ENCODE measurements at regions not wholly inside any gene's neighbourhood (a gene's known extent, or its start where the extent isn't known, plus 50 kb on each side); places are given as distances from the start of the nearest gene placed in this dataset.
"Not testable (repeated sequence)": the region's sequence is repeated elsewhere in the genome, so short reads cannot be mapped to it uniquely, and the experiment has no call there.

DNA sequence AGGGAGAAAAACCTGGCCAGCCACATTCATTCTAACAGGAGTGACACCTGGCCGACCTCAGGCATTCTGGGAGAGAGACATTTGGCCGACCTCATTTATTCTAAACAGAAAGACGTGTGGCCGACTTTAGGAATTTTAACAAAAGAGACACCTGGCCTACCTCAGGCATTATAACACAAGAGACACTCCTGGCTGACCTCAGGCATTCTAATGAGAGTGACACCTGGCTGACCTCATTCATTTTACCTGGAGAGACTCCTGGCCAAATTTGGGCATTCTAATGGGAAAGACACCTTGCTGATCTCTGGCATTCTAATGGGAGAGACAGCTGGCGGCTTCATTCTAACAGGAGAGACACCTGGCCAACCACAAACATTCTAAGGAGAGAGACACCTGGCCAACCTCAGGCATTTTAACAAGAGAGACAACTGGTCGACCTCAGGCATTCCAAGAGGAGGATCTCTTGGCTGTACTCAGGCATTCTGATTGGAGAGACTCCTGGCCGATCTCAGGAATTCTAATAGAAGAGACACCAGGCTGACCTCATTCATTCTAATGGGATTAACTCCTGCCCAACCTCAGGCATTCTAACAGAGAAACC is 1353.9 kb downstream of the UQCRFS1 start:
- no peak for DNase-seq (ENCODE audit: extremely low read depth, low read depth)

DNA sequence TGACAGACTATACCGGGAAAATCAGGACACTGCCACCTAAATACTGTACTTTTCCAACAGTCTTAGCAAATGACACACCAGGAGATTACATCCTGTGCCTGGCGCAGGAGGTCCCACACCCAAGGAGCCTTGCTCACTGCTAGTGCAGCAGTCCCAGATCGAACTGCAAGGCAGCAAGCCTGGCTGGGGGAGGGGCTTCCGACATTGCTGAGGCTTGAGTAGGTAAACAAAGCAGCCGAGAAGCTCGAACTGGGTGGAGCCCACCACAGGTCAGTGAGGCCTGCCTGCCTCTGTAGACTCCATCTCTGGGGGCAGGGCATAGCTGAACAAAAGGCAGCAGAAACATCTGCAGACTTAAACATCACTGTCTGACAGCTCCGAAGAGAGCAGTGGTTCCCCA is 1360.0 kb downstream of the UQCRFS1 start:
- not testable (repeated sequence) for DNase-seq (ENCODE audit: extremely low read depth, low read depth)

- DNase-seq (ENCODE audit: extremely low read depth, low read depth) = no peak
These were observed 1361.3 kb downstream of the UQCRFS1 start for GRCh38 chr19:27851543-27852060.

- DNase-seq (ENCODE audit: extremely low read depth, low read depth) = no peak
These were observed 1361.9 kb downstream of the UQCRFS1 start for GRCh38 chr19:27851002-27851481.

GRCh38 chr19:27846944-27847343 is 1366.0 kb downstream of the UQCRFS1 start:
- DNase-seq (ENCODE audit: extremely low read depth, low read depth) = no peak

- no peak for DNase-seq (ENCODE audit: extremely low read depth, low read depth)
These were observed 1368.7 kb downstream of the UQCRFS1 start for GRCh38 chr19:27844261-27844660.

DNA sequence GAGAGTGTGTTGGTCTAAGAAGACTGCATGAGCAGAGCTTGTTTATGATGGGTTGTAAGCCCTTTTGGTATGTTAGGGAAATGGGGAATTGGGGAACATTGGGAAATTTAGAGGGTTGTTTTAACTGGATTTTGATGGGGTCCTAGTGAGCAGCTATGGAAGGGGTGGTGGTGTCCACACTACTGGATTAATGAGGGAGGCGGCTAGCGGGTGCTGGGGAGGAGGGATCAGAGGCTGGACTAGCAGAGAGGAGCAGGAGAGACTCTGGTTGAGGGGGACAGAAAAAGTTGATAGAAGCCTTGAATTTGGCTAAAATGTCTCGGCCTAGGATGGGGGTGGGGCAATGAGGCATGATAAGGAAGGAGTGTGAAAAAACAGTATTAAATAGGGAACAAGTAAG is 1369.1 kb downstream of the UQCRFS1 start:
- no peak for DNase-seq (ENCODE audit: extremely low read depth, low read depth)

GRCh38 chr19:27833031-27833430 is 1379.9 kb downstream of the UQCRFS1 start:
- DNase-seq (ENCODE audit: extremely low read depth, low read depth) = no peak

- no peak for DNase-seq (ENCODE audit: extremely low read depth, low read depth)
These were observed 1384.1 kb downstream of the UQCRFS1 start for GRCh38 chr19:27828829-27829228.

GRCh38 chr19:27824108-27824507 is 1388.8 kb downstream of the UQCRFS1 start:
- no peak for DNase-seq (ENCODE audit: extremely low read depth, low read depth)

GRCh38 chr19:27822336-27822735 is 1390.6 kb downstream of the UQCRFS1 start:
- no peak for DNase-seq (ENCODE audit: extremely low read depth, low read depth)

- DNase-seq (ENCODE audit: extremely low read depth, low read depth) = no peak
These were observed 1391.4 kb downstream of the UQCRFS1 start for GRCh38 chr19:27821418-27822018.

- DNase-seq (ENCODE audit: extremely low read depth, low read depth) = no peak
These were observed 1397.0 kb downstream of the UQCRFS1 start for GRCh38 chr19:27815985-27816384.

DNA sequence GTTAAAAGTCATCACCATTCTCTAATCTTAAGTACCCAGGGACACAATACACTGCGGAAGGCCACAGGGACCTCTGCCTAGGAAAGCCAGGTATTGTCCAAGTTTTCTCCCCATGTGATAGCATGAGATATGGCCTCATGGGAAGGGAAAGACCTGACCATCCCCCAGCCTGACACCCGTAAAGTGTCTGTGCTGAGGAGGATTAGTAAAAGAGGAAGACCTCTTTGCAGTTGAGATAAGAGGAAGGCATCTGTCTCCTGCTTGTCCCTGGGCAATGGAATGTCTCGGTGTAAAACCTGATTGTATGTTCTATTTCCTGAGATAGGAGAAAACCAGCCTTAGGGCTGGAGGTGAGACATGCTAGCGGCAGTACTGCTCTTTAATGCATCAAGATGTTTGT is 1398.1 kb downstream of the UQCRFS1 start:
- DNase-seq (ENCODE audit: extremely low read depth, low read depth) = not testable (repeated sequence)

- DNase-seq (ENCODE audit: extremely low read depth, low read depth) = not testable (repeated sequence)
These were observed 1398.7 kb downstream of the UQCRFS1 start for GRCh38 chr19:27814274-27814673.

DNA sequence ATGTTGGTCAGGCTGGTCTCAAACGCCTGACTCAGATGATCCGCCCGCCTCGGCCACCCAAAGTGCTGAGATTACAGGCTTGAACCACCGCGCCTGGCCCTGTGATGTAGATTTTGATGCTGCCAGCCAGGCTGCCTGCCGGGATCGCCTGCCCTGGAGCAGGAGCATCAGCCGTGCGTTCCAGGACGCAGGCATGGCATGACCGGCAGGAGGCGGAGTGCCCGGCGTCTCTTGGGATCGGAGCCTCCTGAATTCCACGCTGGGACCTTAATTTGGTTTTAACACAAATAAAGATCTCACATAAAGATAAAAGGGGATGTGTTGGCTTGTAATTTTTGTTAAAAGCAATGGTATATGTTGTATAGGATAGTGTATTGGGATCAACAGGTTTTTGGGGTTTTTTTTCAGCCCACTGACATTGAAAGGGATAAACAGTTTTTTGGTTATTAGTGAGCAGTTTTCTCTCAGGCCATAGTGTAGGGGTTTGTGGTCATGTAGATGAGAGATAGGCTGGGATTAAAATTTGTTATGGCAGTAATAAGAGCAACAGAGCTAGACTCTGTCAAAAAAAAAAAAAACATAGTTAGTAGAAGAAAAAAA is 1406.4 kb downstream of the UQCRFS1 start:
- DNase-seq (ENCODE audit: extremely low read depth, low read depth) = no peak

- no peak for DNase-seq (ENCODE audit: extremely low read depth, low read depth)
These were observed 1407.1 kb downstream of the UQCRFS1 start for GRCh38 chr19:27805848-27806247.

DNA sequence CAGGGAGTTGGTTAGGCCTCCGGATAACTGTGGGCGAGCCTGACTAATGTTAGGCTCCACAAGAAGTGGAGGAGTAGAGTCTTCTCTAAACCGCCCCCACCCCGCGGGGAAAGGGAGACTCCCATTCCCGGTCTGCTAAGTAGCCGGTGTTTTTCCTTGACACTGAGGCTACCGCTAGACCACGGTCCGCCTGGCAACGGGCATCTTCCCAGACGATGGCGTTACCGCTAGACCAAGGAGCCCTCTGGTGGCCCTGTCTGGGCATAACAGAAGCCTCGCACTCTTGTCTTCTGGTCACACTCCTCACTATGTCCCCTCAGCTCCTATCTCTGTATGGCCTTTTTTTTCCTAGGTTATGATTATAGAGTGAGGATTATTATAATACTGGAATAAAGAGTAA is 1410.7 kb downstream of the UQCRFS1 start:
- not testable (repeated sequence) for DNase-seq (ENCODE audit: extremely low read depth, low read depth)

- DNase-seq (ENCODE audit: extremely low read depth, low read depth) = no peak
These were observed 1416.4 kb downstream of the UQCRFS1 start for GRCh38 chr19:27796540-27796939.

- DNase-seq (ENCODE audit: extremely low read depth, low read depth) = no peak
These were observed 1416.9 kb downstream of the UQCRFS1 start for GRCh38 chr19:27796073-27796472.

- DNase-seq (ENCODE audit: extremely low read depth, low read depth) = no peak
These were observed 1417.6 kb downstream of the UQCRFS1 start for GRCh38 chr19:27795369-27795768.

DNA sequence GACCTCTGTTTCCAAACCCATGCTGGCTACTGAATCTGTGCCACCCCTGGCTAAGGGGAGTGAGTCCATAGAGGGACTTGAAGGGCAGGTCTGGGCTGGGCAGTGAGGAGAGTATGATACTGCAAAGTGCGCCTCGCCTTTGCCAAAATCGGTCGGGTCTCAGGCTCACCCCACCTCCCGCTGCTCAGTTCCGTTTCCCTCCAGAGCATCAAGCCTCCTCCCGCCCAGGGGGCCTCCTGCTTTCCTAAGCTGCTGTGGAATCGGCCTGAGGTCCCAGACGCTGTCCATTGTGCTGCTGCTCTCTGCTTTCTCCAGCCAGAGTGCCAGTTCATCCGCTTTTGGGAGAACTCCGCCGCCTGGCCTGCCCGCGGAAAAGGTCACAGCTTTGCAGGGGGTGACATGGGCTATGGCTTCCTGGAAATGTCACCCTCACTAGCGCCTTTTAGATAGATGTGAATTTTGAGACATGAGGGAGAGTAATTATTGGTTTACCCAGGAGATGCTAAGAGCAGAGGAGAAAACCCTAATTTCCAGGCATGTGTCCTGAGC is 1418.4 kb downstream of the UQCRFS1 start:
- no peak for DNase-seq (ENCODE audit: extremely low read depth, low read depth)
